ENCODE measurements at regions not wholly inside any gene's neighbourhood (a gene's known extent, or its start where the extent isn't known, plus 50 kb on each side); places are given as distances from the start of the nearest gene placed in this dataset.

DNA sequence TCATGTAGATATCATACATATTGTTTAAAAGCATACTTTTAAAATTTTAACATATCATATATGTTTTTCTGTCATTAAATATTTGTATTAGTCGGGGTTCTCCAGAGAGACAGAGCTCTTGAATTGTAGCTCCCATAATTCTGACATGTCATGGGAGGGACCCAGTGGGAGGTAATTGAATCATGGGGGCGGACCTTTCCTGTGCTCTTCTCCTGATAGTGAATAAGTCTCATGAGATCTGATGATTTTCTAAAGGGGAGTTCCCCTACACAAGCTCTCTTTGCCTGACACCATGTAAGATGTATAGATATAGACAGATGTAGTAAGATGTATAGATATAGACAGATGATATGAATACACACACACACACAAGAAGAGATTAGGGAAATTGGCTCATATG is 161.2 kb upstream of the ABI3BP start:
- CTCF ChIA-PET = no interaction called here

GRCh38 chr3:101151286-101151913 is 158.2 kb upstream of the ABI3BP start:
- DNase-seq = no peak
- ChIA-PET CTCF (interaction anchor here (0.5 kb wide), 1 partner anchor 158 kb away, joined by 6 read pairs; no protein-coding TSS in a partner anchor), POLR2A (no interaction called here)
- Mint-ChIP-seq H3K27me3 (ENCODE audit: insufficient read depth, unreplicated experiment) (peaks cover 7% of the 10 kb centered on the region), H3K9me3 (ENCODE audit: unreplicated experiment) (no peaks in the 10 kb centered on the region), H3K27ac (ENCODE audit: unreplicated experiment) (no peak overlapping the region), H3K4me3 (ENCODE audit: unreplicated experiment) (no peak overlapping the region), H3K4me1 (ENCODE audit: low read depth, unreplicated experiment) (no peaks in the 10 kb centered on the region), H3K36me3 (ENCODE audit: insufficient read depth, unreplicated experiment) (no peaks in the 10 kb centered on the region)
- TF ChIP-seq CTCF (IDR thresholded peaks at IDR 0.05; ENCODE audit: insufficient read depth in 1 of 2, low read depth in 1 of 2, low read length in 1 of 2, severe bottlenecking in 1 of 2, unreplicated experiment in 1 of 2) = no peak
- no peaks in the 10 kb centered on the region for H3K27me3 ChIP-seq (replicated peaks; ENCODE audit: control insufficient read depth, insufficient read depth, low read length)
- intact Hi-C loops (cut with micrococcal nuclease; ENCODE audit: unreplicated experiment) = no loop called here
- H3K4me3 ChIP-seq (ENCODE audit: low read depth, low read length) = no peak overlapping the region
- no peaks in the 10 kb centered on the region for H3K36me3 ChIP-seq (ENCODE audit: control insufficient read depth, insufficient read depth, low read length)
- H3K9me3 ChIP-seq = no peaks in the 10 kb centered on the region
- H3K4me1 ChIP-seq = no peaks in the 10 kb centered on the region
- no TSS peak for BruUV-seq (replicated peaks)

More for the DNA sequence above, 161.2 kb upstream of the ABI3BP start:
- H3K4me1 Mint-ChIP-seq (ENCODE audit: low read depth, unreplicated experiment) = no peaks in the 10 kb centered on the region
- no peak overlapping the region for H3K4me3 Mint-ChIP-seq (ENCODE audit: unreplicated experiment)
- POLR2A ChIA-PET = no interaction called here
- Histone ChIP-seq H3K27me3 (replicated peaks; ENCODE audit: control insufficient read depth, insufficient read depth, low read length) (no peaks in the 10 kb centered on the region), H3K4me1 (no peaks in the 10 kb centered on the region), H3K9me3 (no peaks in the 10 kb centered on the region), H3K4me3 (ENCODE audit: low read depth, low read length) (no peak overlapping the region), H3K36me3 (ENCODE audit: control insufficient read depth, insufficient read depth, low read length) (no peaks in the 10 kb centered on the region)
- no peaks in the 10 kb centered on the region for H3K9me3 Mint-ChIP-seq (ENCODE audit: unreplicated experiment)
- H3K27ac Mint-ChIP-seq (ENCODE audit: unreplicated experiment) = no peak overlapping the region
- H3K36me3 Mint-ChIP-seq (ENCODE audit: insufficient read depth, unreplicated experiment) = no peaks in the 10 kb centered on the region
- no TSS peak for BruUV-seq (replicated peaks)
- H3K27me3 Mint-ChIP-seq (ENCODE audit: insufficient read depth, unreplicated experiment) = peaks cover 7% of the 10 kb centered on the region
- TF ChIP-seq CTCF (IDR thresholded peaks at IDR 0.05; ENCODE audit: insufficient read depth in 1 of 2, low read depth in 1 of 2, low read length in 1 of 2, severe bottlenecking in 1 of 2, unreplicated experiment in 1 of 2) = no peak
- intact Hi-C loops (cut with micrococcal nuclease; ENCODE audit: unreplicated experiment) = no loop called here
- DNase-seq = no peak

GRCh38 chr3:101150504-101150903 is 157.3 kb upstream of the ABI3BP start:
- no peaks in the 10 kb centered on the region for H3K4me1 Mint-ChIP-seq (ENCODE audit: low read depth, unreplicated experiment)
- BruUV-seq (replicated peaks) = no TSS peak
- CTCF ChIA-PET = no interaction called here
- Histone ChIP-seq H3K27me3 (replicated peaks; ENCODE audit: control insufficient read depth, insufficient read depth, low read length) (no peaks in the 10 kb centered on the region), H3K4me1 (no peaks in the 10 kb centered on the region), H3K9me3 (no peaks in the 10 kb centered on the region), H3K4me3 (ENCODE audit: low read depth, low read length) (no peak overlapping the region), H3K36me3 (ENCODE audit: control insufficient read depth, insufficient read depth, low read length) (no peaks in the 10 kb centered on the region)
- intact Hi-C loops (cut with micrococcal nuclease; ENCODE audit: unreplicated experiment) = no loop called here
- POLR2A ChIA-PET = no interaction called here
- H3K36me3 Mint-ChIP-seq (ENCODE audit: insufficient read depth, unreplicated experiment) = no peaks in the 10 kb centered on the region
- H3K27me3 Mint-ChIP-seq (ENCODE audit: insufficient read depth, unreplicated experiment) = peaks cover 7% of the 10 kb centered on the region
- no peak for TF ChIP-seq CTCF (IDR thresholded peaks at IDR 0.05; ENCODE audit: insufficient read depth in 1 of 2, low read depth in 1 of 2, low read length in 1 of 2, severe bottlenecking in 1 of 2, unreplicated experiment in 1 of 2)
- DNase-seq = no peak
- no peak overlapping the region for H3K4me3 Mint-ChIP-seq (ENCODE audit: unreplicated experiment)
- H3K27ac Mint-ChIP-seq (ENCODE audit: unreplicated experiment) = no peak overlapping the region
- H3K9me3 Mint-ChIP-seq (ENCODE audit: unreplicated experiment) = no peaks in the 10 kb centered on the region

Data from Caco-2 (cell line).